Neural cell (in vitro differentiated cells): ENCODE measurements at regions not wholly inside any gene's neighbourhood (a gene's known extent, or its start where the extent isn't known, plus 50 kb on each side); places are given as distances from the start of the nearest gene placed in this dataset.

Experiments
- H2AFZ ChIP-seq: fragments of 200-600, 300-800 bp; sonication (generic), shearing (Covaris generic); 2 replicates; pipeline ENCODE4 v1.6.0; 2014; ENCODE audit warnings: low read depth, mild to moderate bottlenecking, antibody characterized with exemption, low read length, moderate library complexity
- H3F3A ChIP-seq: fragments of 200-600 bp; shearing (Covaris generic); 2 replicates; pipeline ENCODE4 v1.6.1; 2016; ENCODE audit warnings: mild to moderate bottlenecking, moderate library complexity, mixed read lengths, antibody characterized with exemption, low read length; ENCODE audit not compliant: insufficient read depth, poor library complexity, severe bottlenecking
- H3K27ac ChIP-seq: fragments of 200-600, 300-800 bp; sonication (generic), shearing (Covaris generic); 2 replicates; pipeline ENCODE4 v1.5.1; 2014; ENCODE audit warnings: mild to moderate bottlenecking, low read length, moderate library complexity
- H3K27me3 ChIP-seq: fragments of 300-800, 200-600 bp; sonication (generic), shearing (Covaris generic); 2 replicates; pipeline ENCODE4 v1.6.0; 2014; ENCODE audit warnings: mild to moderate bottlenecking, low read depth, low read length, moderate library complexity; ENCODE audit not compliant: insufficient read depth
- H3K36me3 ChIP-seq: fragments of 300-800, 200-600 bp; sonication (generic), shearing (Covaris generic); 2 replicates; pipeline ENCODE4 v1.5.1; 2014; ENCODE audit warnings: mild to moderate bottlenecking, antibody characterized with exemption, low read length, moderate library complexity; ENCODE audit not compliant: insufficient read depth
- H3K4me2 ChIP-seq: fragments of 300-800, 200-600 bp; sonication (generic), shearing (Covaris generic); 2 replicates; pipeline ENCODE4 v1.6.0; 2014; ENCODE audit warnings: mild to moderate bottlenecking, low read length
- H3K4me3 ChIP-seq: fragments of 300-800, 200-600 bp; sonication (generic), shearing (Covaris generic); 2 replicates; pipeline ENCODE4 v1.5.1; 2014; ENCODE audit warnings: mild to moderate bottlenecking, low read length, moderate library complexity
- H3K79me2 ChIP-seq: fragments of 200-600 bp; shearing (Covaris generic); replicated peaks from 2 replicates; pipeline ENCODE4 v1.6.0; 2014; ENCODE audit warnings: mild to moderate bottlenecking, low read length, moderate library complexity; ENCODE audit not compliant: insufficient read depth
- H3K9ac ChIP-seq: fragments of 300-800, 200-600 bp; sonication (generic), shearing (Covaris generic); 2 replicates; pipeline ENCODE4 v1.6.1; 2016; ENCODE audit warnings: mild to moderate bottlenecking, low read length, mixed read lengths
- H3K9me2 ChIP-seq: fragments of 200-600 bp; shearing (Covaris generic); 2 replicates; pipeline ENCODE4 v1.6.1; 2016; ENCODE audit warnings: mild to moderate bottlenecking, low read length, mixed read lengths; ENCODE audit not compliant: insufficient read depth
- H3K9me3 ChIP-seq: fragments of 200-600, 300-800 bp; sonication (generic), shearing (Covaris generic); 2 replicates; pipeline ENCODE4 v1.6.1; 2016; ENCODE audit warnings: mild to moderate bottlenecking, mixed run types, low read length, moderate library complexity, mixed read lengths
- H4K20me1 ChIP-seq: fragments of 200-600 bp; shearing (Covaris generic); 2 replicates; pipeline ENCODE4 v1.6.1; 2016; ENCODE audit warnings: mild to moderate bottlenecking, mixed run types; ENCODE audit not compliant: insufficient read depth
- CTCF ChIP-seq: fragments of 450-650 bp; IDR thresholded peaks from 2 replicates; pipeline ENCODE4 v1.5.1; 2014; ENCODE audit warnings: antibody characterized with exemption, mild to moderate bottlenecking, moderate library complexity; ENCODE audit not compliant: poor library complexity, severe bottlenecking
- EP300 ChIP-seq: fragments of 450-650 bp; conservative IDR thresholded peaks from 2 replicates; pipeline ENCODE4 v1.6.1; 2014; ENCODE audit warnings: antibody characterized with exemption, mild to moderate bottlenecking, moderate library complexity; ENCODE audit not compliant: poor library complexity, severe bottlenecking
- EZH2 ChIP-seq: fragments of 200-600, 300-800 bp; shearing (Covaris generic), sonication (generic); IDR thresholded peaks from 2 replicates; pipeline ENCODE4 v1.6.1; 2014; ENCODE audit warnings: antibody characterized with exemption, low read length, borderline replicate concordance, mild to moderate bottlenecking; ENCODE audit not compliant: insufficient read depth, poor library complexity, severe bottlenecking
- MXI1 ChIP-seq: fragments of 450-650 bp; conservative IDR thresholded peaks from 2 replicates; pipeline ENCODE4 v1.6.1; 2014; ENCODE audit warnings: antibody characterized with exemption, mild to moderate bottlenecking; ENCODE audit not compliant: poor library complexity, severe bottlenecking
- POLR2AphosphoS5 ChIP-seq: IDR thresholded peaks from 2 replicates; pipeline ENCODE4 v1.6.1; 2012
- RAD21 ChIP-seq: fragments of 450-650 bp; conservative IDR thresholded peaks from 2 replicates; pipeline ENCODE4 v1.6.1; 2014; ENCODE audit warnings: antibody characterized with exemption, mild to moderate bottlenecking, moderate library complexity
- SMC3 ChIP-seq: fragments of 450-650 bp; conservative IDR thresholded peaks from 2 replicates; pipeline ENCODE4 v1.6.1; 2014; ENCODE audit warnings: antibody characterized with exemption, mild to moderate bottlenecking, moderate library complexity; ENCODE audit not compliant: poor library complexity
- TAF1 ChIP-seq: IDR thresholded peaks from 2 replicates; pipeline ENCODE4 v1.6.1; 2012; ENCODE audit warnings: low read depth
- TF ChIP-seq, protein P1 (sequence below): IDR thresholded peaks from 2 replicates; pipeline ENCODE4 v1.6.1; 2012; ENCODE audit warnings: borderline replicate concordance

GRCh38 chr5:121049971-121050370, 585.9 kb downstream of the PRR16 start:
- Histone ChIP-seq H4K20me1 (no peaks in the 10 kb centered on the region), H3F3A (no peaks in the 10 kb centered on the region), H3K36me3 (no peaks in the 10 kb centered on the region), H3K9me3 (no peaks in the 10 kb centered on the region), H3K9me2 (no peaks in the 10 kb centered on the region), H3K27ac (no peak overlapping the region), H3K27me3 (no peaks in the 10 kb centered on the region), H3K4me3 (no peak overlapping the region), H2AFZ (no peak overlapping the region), H3K4me2 (no peak overlapping the region), H3K79me2 (no peaks in the 10 kb centered on the region), H3K9ac (no peak overlapping the region)
- no peak for TF ChIP-seq POLR2AphosphoS5
- no peak for TF ChIP-seq RAD21
- TF ChIP-seq, protein P1, sequence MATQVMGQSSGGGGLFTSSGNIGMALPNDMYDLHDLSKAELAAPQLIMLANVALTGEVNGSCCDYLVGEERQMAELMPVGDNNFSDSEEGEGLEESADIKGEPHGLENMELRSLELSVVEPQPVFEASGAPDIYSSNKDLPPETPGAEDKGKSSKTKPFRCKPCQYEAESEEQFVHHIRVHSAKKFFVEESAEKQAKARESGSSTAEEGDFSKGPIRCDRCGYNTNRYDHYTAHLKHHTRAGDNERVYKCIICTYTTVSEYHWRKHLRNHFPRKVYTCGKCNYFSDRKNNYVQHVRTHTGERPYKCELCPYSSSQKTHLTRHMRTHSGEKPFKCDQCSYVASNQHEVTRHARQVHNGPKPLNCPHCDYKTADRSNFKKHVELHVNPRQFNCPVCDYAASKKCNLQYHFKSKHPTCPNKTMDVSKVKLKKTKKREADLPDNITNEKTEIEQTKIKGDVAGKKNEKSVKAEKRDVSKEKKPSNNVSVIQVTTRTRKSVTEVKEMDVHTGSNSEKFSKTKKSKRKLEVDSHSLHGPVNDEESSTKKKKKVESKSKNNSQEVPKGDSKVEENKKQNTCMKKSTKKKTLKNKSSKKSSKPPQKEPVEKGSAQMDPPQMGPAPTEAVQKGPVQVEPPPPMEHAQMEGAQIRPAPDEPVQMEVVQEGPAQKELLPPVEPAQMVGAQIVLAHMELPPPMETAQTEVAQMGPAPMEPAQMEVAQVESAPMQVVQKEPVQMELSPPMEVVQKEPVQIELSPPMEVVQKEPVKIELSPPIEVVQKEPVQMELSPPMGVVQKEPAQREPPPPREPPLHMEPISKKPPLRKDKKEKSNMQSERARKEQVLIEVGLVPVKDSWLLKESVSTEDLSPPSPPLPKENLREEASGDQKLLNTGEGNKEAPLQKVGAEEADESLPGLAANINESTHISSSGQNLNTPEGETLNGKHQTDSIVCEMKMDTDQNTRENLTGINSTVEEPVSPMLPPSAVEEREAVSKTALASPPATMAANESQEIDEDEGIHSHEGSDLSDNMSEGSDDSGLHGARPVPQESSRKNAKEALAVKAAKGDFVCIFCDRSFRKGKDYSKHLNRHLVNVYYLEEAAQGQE = no peak
- no peak for TF ChIP-seq EP300
- no peak for TF ChIP-seq EZH2
- TF ChIP-seq MXI1 = no peak
- no peak for TF ChIP-seq SMC3

DNA sequence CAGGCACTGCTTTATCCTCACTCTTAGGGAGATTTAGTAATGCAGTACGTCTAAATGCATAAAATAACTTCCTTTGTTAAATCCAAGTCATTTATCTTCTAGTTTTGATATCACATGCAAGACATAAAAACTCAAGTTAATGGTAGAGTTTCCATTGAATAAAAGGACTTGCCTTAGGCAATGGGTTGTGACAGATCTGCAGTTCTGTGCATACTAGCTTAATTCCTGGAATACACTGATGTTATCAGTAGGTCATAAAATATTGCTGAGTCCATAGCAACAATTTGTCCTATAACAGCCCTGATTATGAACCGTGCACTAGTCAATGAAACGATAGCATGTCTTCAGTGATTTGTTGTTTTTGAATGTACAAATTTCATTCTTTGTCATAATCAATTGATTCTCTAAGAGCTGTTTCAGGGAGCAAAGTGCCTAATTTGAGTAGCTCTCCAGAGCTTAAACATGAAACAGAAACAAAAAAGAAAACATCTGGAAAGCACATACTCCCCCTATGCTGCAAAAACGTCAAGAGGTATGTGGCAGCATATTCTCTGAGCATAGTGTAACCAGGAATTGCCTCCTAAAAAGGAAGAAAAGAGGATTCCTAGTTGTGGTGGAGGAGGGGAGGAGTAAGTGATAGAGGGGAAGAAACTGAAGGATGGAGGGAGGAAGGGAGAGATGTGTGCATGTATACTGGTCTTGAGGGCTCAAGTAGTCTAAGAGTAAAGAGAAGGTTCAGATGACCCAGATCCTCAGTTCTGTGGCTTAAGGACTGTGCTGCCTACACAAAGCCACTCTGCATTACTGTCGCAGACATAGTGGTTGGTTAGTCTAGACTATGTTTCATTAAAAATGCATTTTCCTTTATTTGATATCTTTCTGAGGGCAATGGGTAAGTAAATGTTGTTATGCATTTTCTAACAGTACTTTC, 589.2 kb downstream of the PRR16 start:
- H3K27me3 ChIP-seq = no peaks in the 10 kb centered on the region
- H4K20me1 ChIP-seq = no peaks in the 10 kb centered on the region
- H3K4me2 ChIP-seq = no peak overlapping the region
- H3K4me3 ChIP-seq = no peak overlapping the region
- no peaks in the 10 kb centered on the region for H3F3A ChIP-seq
- H3K9me2 ChIP-seq = no peaks in the 10 kb centered on the region
- no peaks in the 10 kb centered on the region for H3K36me3 ChIP-seq
- no peaks in the 10 kb centered on the region for H3K79me2 ChIP-seq
- no peaks in the 10 kb centered on the region for H3K9me3 ChIP-seq
- no peak overlapping the region for H3K9ac ChIP-seq
- TF ChIP-seq MXI1 = no peak
- no peak for TF ChIP-seq TAF1
- TF ChIP-seq, protein P1 = no peak
- no peak for TF ChIP-seq RAD21
- TF ChIP-seq SMC3 = no peak
- no peak for TF ChIP-seq EP300
- no peak for TF ChIP-seq EZH2
- TF ChIP-seq POLR2AphosphoS5 = no peak
- TF ChIP-seq CTCF = no peak
- H3K27ac ChIP-seq = no peak overlapping the region
- no peak overlapping the region for H2AFZ ChIP-seq
